Keratinocyte (primary cell): ENCODE measurements at regions not wholly inside any gene's neighbourhood (a gene's known extent, or its start where the extent isn't known, plus 50 kb on each side); places are given as distances from the start of the nearest gene placed in this dataset.

Experiments
- EZH2 ChIP-seq: IDR thresholded peaks from one replicate; pipeline ENCODE4 v1.6.1; 2012; ENCODE audit warnings: inconsistent platforms, mild to moderate bottlenecking, low read length, moderate library complexity
- TF ChIP-seq, protein P1 (sequence below), 3 experiments: IDR thresholded peaks in 1 of 3; conservative IDR thresholded peaks in 1 of 3; optimal IDR thresholded peaks in 1 of 3; 2 replicates in 2 of 3; 3 replicates in 1 of 3; pipeline versions ENCODE3 to v1.5.1; 2011; ENCODE audit warnings: low read length in 3 of 3, mild to moderate bottlenecking in 3 of 3, moderate library complexity in 2 of 3, control low read depth in 1 of 3, inconsistent platforms in 1 of 3; ENCODE audit not compliant: insufficient read depth in 2 of 3; ENCODE audit errors: extremely low read depth in 1 of 3

DNA sequence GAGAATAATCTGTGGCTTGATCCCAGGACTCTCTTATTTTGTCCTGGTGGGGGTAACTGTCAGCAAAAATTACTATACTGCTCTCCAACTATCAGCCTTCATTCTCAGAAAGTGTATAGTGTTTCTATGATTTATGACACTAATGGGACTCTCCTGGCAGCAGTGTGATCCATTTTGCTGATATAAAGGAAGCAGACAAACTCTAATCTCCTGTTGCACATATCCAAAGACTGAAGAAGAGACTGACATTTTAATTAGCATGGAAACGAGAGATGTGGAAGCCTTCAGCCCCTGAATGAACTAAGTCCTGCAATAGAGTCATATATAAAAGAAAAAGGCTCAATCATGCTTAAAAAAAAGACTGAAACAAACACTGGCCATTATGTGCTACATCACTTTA lies 127.8 kb upstream of the SSTR1 start:
- TF ChIP-seq, protein P1, sequence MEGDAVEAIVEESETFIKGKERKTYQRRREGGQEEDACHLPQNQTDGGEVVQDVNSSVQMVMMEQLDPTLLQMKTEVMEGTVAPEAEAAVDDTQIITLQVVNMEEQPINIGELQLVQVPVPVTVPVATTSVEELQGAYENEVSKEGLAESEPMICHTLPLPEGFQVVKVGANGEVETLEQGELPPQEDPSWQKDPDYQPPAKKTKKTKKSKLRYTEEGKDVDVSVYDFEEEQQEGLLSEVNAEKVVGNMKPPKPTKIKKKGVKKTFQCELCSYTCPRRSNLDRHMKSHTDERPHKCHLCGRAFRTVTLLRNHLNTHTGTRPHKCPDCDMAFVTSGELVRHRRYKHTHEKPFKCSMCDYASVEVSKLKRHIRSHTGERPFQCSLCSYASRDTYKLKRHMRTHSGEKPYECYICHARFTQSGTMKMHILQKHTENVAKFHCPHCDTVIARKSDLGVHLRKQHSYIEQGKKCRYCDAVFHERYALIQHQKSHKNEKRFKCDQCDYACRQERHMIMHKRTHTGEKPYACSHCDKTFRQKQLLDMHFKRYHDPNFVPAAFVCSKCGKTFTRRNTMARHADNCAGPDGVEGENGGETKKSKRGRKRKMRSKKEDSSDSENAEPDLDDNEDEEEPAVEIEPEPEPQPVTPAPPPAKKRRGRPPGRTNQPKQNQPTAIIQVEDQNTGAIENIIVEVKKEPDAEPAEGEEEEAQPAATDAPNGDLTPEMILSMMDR (optimal IDR thresholded peaks at IDR 0.05 in 1 of 3, IDR thresholded peaks at IDR 0.05 in 1 of 3, conservative IDR thresholded peaks at IDR 0.05 in 1 of 3; ENCODE audit: extremely low read depth in 1 of 3, insufficient read depth in 2 of 3, low read length in 3 of 3) = no peak
- TF ChIP-seq EZH2 = no peak
